K562 (cell line): ENCODE measurements at regions not wholly inside any gene's neighbourhood (a gene's known extent, or its start where the extent isn't known, plus 50 kb on each side); places are given as distances from the start of the nearest gene placed in this dataset.

Source experiments
- ATAC-seq: fragments of 200-7000 bp; cut with Tn5 transposase; 3 replicates; pipeline ENCODE4 v1.9.1; 2020; ENCODE audit warnings: moderate library complexity
- BruUV-seq: library from RNA; stranded (reverse); fragments of 400-500 nt; replicated peaks from 2 replicates; lab custom pipeline; 2021; lab: Mats Ljungman, UMichigan
- CTCF ChIA-PET: fragments of 300-600 bp; formaldehyde crosslinking; extraction: SDS; loops from one replicate; lab custom pipeline; 2021; ENCODE audit warnings: low intra/inter-chr PET ratio; lab: Yijun Ruan, JAX
- POLR2A ChIA-PET: fragments of 300-600, 350-650 bp; sonication (Branson Sonifier 250); formaldehyde crosslinking; extraction: SDS; loops from one replicate; lab custom pipeline; 2021; ENCODE audit warnings: antibody characterized with exemption, inconsistent platforms; lab: Yijun Ruan, JAX
- DNase-seq, 4 experiments: peaks; one replicate each; pipeline versions ENCODE4 v3.0.0 to v3.0.0-alpha.2; 2011 to 2018; ENCODE audit warnings: low spot score in 3 of 4, mixed read lengths in 3 of 4; ENCODE audit errors: extremely low read depth in 1 of 4
- FAIRE-seq: peaks from 2 replicates; lab custom pipeline; 2011; peaks lifted over from hg19 to GRCh38; lab: Jason Lieb, UNC
- H2AFZ ChIP-seq: 2 replicates; pipeline ENCODE4 v1.6.0; 2011; ENCODE audit warnings: low read depth, low read length, control low read depth, inconsistent platforms
- H3K27ac ChIP-seq: fragments of 200-600 bp; 3 replicates; pipeline ENCODE4 v1.8.0; 2011; ENCODE audit warnings: low read depth, mild to moderate bottlenecking, control low read depth, inconsistent platforms, low read length, moderate library complexity, mixed read lengths; ENCODE audit errors: extremely low read depth
- H3K27me3 ChIP-seq, 2 experiments: fragments of 300-600 bp in 1 of 2; 2 replicates in 1 of 2; 3 replicates in 1 of 2; pipeline versions ENCODE4 v1.6.0 to v1.8.0; 2011; ENCODE audit warnings: inconsistent platforms in 2 of 2, low read length in 2 of 2, mild to moderate bottlenecking in 1 of 2, mixed read lengths in 1 of 2, moderate library complexity in 1 of 2; ENCODE audit not compliant: control insufficient read depth in 2 of 2, insufficient read depth in 2 of 2
- H3K36me3 ChIP-seq: fragments of 300-600 bp; 3 replicates; pipeline ENCODE4 v1.8.0; 2011; ENCODE audit warnings: mild to moderate bottlenecking, low read length, inconsistent platforms; ENCODE audit not compliant: control insufficient read depth, insufficient read depth
- H3K4me1 ChIP-seq, 2 experiments: fragments of 200-600 bp in 1 of 2; replicated peaks in 1 of 2; 2 replicates in 1 of 2; 3 replicates in 1 of 2; pipeline versions ENCODE4 v1.5.1 to v1.8.0; 2011; ENCODE audit warnings: inconsistent platforms in 2 of 2, low read length in 2 of 2, mild to moderate bottlenecking in 1 of 2, mixed read lengths in 1 of 2, moderate library complexity in 1 of 2; ENCODE audit not compliant: control insufficient read depth in 2 of 2, insufficient read depth in 2 of 2
- H3K4me2 ChIP-seq: 2 replicates; pipeline ENCODE4 v1.6.1; 2011; ENCODE audit warnings: low read length, control low read depth, inconsistent platforms, mixed read lengths; ENCODE audit not compliant: insufficient read depth
- H3K4me3 ChIP-seq: fragments of 200-600 bp; sonication (generic), shearing (Covaris generic); 2 replicates; pipeline ENCODE4 v1.5.1; 2016; ENCODE audit warnings: control low read depth, inconsistent platforms
- H3K79me2 ChIP-seq: fragments of 200-600 bp; 3 replicates; pipeline ENCODE4 v1.8.0; 2011; ENCODE audit warnings: low read length, inconsistent platforms; ENCODE audit not compliant: control insufficient read depth, insufficient read depth
- H3K9ac ChIP-seq, 2 experiments: 2 replicates each; pipeline versions ENCODE4 v1.6.0 to v1.6.1; 2011; ENCODE audit warnings: low read depth in 2 of 2, low read length in 2 of 2, control low read depth in 1 of 2, inconsistent platforms in 1 of 2, mild to moderate bottlenecking in 1 of 2, mixed read lengths in 1 of 2; ENCODE audit not compliant: insufficient read depth in 1 of 2
- H3K9me1 ChIP-seq: one replicate; pipeline ENCODE4 v1.6.0; 2011; ENCODE audit warnings: inconsistent platforms, mild to moderate bottlenecking, low read length, moderate library complexity; ENCODE audit not compliant: control insufficient read depth, insufficient read depth
- H3K9me3 ChIP-seq: replicated peaks from 2 replicates; pipeline ENCODE4 v1.5.1; 2011; ENCODE audit warnings: low read depth, low read length, inconsistent platforms; ENCODE audit not compliant: control insufficient read depth, insufficient read depth
- H4K20me1 ChIP-seq: replicated peaks from 2 replicates; pipeline ENCODE4 v1.6.1; 2011; ENCODE audit warnings: low read length, inconsistent platforms, mixed read lengths; ENCODE audit not compliant: control insufficient read depth, insufficient read depth
- BMI1 ChIP-seq: fragments of 150-350 bp; IDR thresholded peaks from 2 replicates; pipeline ENCODE4 v1.6.1; 2014; ENCODE audit warnings: low read length
- ETV5 ChIP-seq: sonication (generic); formaldehyde crosslinking; IDR thresholded peaks from 2 replicates; pipeline ENCODE4 v1.4.0; 2020; ENCODE audit warnings: low read depth, mild to moderate bottlenecking, missing genetic modification reagents
- NFXL1 ChIP-seq: fragments of 450-650 bp; formaldehyde crosslinking; IDR thresholded peaks from 2 replicates; pipeline ENCODE4 v1.4.0; 2021; ENCODE audit warnings: mild to moderate bottlenecking
- POLR3G ChIP-seq: IDR thresholded peaks from 2 replicates; pipeline ENCODE4 v1.6.1; 2011; ENCODE audit not compliant: insufficient read length, insufficient replicate concordance; ENCODE audit errors: extremely low read depth
- YY1 ChIP-seq, 3 experiments: IDR thresholded peaks; 2 replicates each; pipeline ENCODE4 v1.6.1; 2011; ENCODE audit warnings: low read length in 2 of 3, mild to moderate bottlenecking in 2 of 3, moderate library complexity in 2 of 3, borderline replicate concordance in 1 of 3, control low read depth in 1 of 3, low read depth in 1 of 3; ENCODE audit not compliant: insufficient read depth in 3 of 3, insufficient replicate concordance in 2 of 3, control insufficient read depth in 1 of 3, insufficient read length in 1 of 3; ENCODE audit errors: extremely low read depth in 1 of 3
- ZC3H8 ChIP-seq: fragments of 450-650 bp; IDR thresholded peaks from 2 replicates; pipeline ENCODE4 v1.6.1; 2017
- WGBS: fragments of 100-300 bp; shearing (Covaris generic); methylation state at CpG from one replicate; pipeline ENCODE4 v1.1.6; 2016; ENCODE audit warnings: low coverage, mixed read lengths; ENCODE audit not compliant: insufficient coverage; ENCODE audit errors: missing lambda C conversion rate; 5-methylcytosine and 5-hydroxymethylcytosine counted together
- in situ Hi-C: fragments of 300-500 bp; cut with MboI; formaldehyde crosslinking; loops from 4 replicates; pipeline ENCODE4 v1.15.0; 2018; ENCODE audit warnings: inconsistent platforms, mixed read lengths
- intact Hi-C: fragments of 100-400 bp; cut with micrococcal nuclease; formaldehyde crosslinking; loops from 2 replicates; pipeline ENCODE4 v1.14.2; 2022
- TF ChIP-seq, protein P1 (sequence below), 2 experiments: fragments of 450-650 bp; formaldehyde crosslinking in 1 of 2; IDR thresholded peaks; 2 replicates each; pipeline versions ENCODE4 v1.4.0 to v1.6.1; 2014 to 2020; ENCODE audit warnings: mild to moderate bottlenecking in 2 of 2, borderline replicate concordance in 1 of 2, low read depth in 1 of 2

GRCh38 chr1:121471523-121471922 is 286.7 kb downstream of the SRGAP2C start:
- no TSS peak for BruUV-seq
- H3K4me3 ChIP-seq: no peak overlapping the region
- no peaks in the 10 kb centered on the region for H3K9me3 ChIP-seq
- no peaks in the 10 kb centered on the region for H3K27me3 ChIP-seq
- H3K27ac ChIP-seq: no peak overlapping the region
- ChIA-PET POLR2A (no interaction called here), CTCF (no interaction called here)
- no peaks in the 10 kb centered on the region for H3K79me2 ChIP-seq
- H4K20me1 ChIP-seq: no peaks in the 10 kb centered on the region
- H3K4me2 ChIP-seq: no peak overlapping the region
- no peak for FAIRE-seq
- H2AFZ ChIP-seq: no peak overlapping the region
- ATAC-seq: no peak
- H3K36me3 ChIP-seq: no peaks in the 10 kb centered on the region
- in situ Hi-C loops (no loop called here), intact Hi-C loops (no loop called here)
- no peaks in the 10 kb centered on the region for H3K4me1 ChIP-seq
- no peak for DNase-seq
- 0% methylated on average over 1 of the region's 1 CpG for WGBS
- H3K9me1 ChIP-seq: no peaks in the 10 kb centered on the region
- no peak overlapping the region for H3K9ac ChIP-seq
- TF ChIP-seq YY1 (IDR thresholded peaks at IDR 0.05; ENCODE audit: borderline replicate concordance in 1 of 3, control insufficient read depth in 1 of 3, extremely low read depth in 1 of 3, insufficient read depth in 3 of 3, insufficient read length in 1 of 3, insufficient replicate concordance in 2 of 3, low read depth in 1 of 3, low read length in 2 of 3) (no peak), BMI1 (no peak), POLR3G (no peak), ZC3H8 (no peak)

DNA sequence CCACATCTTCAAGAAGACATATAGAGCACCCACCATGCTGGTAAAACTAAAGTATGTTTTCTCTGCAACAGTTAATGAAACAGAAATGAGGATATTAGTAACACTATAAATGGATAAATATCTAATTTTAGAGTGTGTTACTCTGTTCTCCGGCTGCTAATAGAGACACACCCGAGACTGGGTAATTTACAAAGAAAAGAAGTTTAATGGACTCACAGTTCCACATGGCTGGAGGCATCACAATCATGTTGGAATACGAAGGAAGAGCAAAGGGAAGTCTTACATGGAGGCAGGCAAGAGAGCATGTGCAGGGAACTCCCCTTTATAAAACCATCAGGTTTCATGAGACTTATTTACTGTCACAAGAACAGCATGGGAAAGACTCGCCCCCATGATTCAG is 287.2 kb downstream of the SRGAP2C start:
- FAIRE-seq: no peak
- TF ChIP-seq, protein P1, sequence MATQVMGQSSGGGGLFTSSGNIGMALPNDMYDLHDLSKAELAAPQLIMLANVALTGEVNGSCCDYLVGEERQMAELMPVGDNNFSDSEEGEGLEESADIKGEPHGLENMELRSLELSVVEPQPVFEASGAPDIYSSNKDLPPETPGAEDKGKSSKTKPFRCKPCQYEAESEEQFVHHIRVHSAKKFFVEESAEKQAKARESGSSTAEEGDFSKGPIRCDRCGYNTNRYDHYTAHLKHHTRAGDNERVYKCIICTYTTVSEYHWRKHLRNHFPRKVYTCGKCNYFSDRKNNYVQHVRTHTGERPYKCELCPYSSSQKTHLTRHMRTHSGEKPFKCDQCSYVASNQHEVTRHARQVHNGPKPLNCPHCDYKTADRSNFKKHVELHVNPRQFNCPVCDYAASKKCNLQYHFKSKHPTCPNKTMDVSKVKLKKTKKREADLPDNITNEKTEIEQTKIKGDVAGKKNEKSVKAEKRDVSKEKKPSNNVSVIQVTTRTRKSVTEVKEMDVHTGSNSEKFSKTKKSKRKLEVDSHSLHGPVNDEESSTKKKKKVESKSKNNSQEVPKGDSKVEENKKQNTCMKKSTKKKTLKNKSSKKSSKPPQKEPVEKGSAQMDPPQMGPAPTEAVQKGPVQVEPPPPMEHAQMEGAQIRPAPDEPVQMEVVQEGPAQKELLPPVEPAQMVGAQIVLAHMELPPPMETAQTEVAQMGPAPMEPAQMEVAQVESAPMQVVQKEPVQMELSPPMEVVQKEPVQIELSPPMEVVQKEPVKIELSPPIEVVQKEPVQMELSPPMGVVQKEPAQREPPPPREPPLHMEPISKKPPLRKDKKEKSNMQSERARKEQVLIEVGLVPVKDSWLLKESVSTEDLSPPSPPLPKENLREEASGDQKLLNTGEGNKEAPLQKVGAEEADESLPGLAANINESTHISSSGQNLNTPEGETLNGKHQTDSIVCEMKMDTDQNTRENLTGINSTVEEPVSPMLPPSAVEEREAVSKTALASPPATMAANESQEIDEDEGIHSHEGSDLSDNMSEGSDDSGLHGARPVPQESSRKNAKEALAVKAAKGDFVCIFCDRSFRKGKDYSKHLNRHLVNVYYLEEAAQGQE (IDR thresholded peaks at IDR 0.05; ENCODE audit: borderline replicate concordance): no peak
- TF ChIP-seq, protein P1 (CRISPR knock-in tag; IDR thresholded peaks at IDR 0.05; ENCODE audit: low read depth): no peak
- TF ChIP-seq ETV5 (CRISPR knock-in tag) (no peak), NFXL1 (CRISPR knock-in tag) (no peak)
- TF ChIP-seq, all 486 proteins: peak for 0
- Histone ChIP-seq H3K27me3 (no peaks in the 10 kb centered on the region), H3K9me3 (no peaks in the 10 kb centered on the region), H3K36me3 (no peaks in the 10 kb centered on the region), H4K20me1 (no peaks in the 10 kb centered on the region), H3K4me3 (no peak overlapping the region), H3K9me1 (no peaks in the 10 kb centered on the region), H2AFZ (no peak overlapping the region), H3K79me2 (no peaks in the 10 kb centered on the region), H3K4me1 (no peaks in the 10 kb centered on the region), H3K4me2 (no peak overlapping the region), H3K27ac (no peak overlapping the region), H3K9ac (no peak overlapping the region)
- intact Hi-C loops (no loop called here), in situ Hi-C loops (no loop called here)
- no peak for DNase-seq
- 0% methylated on average over 4 of the region's 4 CpGs for WGBS
- ChIA-PET CTCF (no interaction called here), POLR2A (no interaction called here)
- no TSS peak for BruUV-seq
- ATAC-seq: no peak
